CMK (cell line): ENCODE measurements at regions not wholly inside any gene's neighbourhood (a gene's known extent, or its start where the extent isn't known, plus 50 kb on each side); places are given as distances from the start of the nearest gene placed in this dataset.
"Not testable (repeated sequence)": the region's sequence is repeated elsewhere in the genome, so short reads cannot be mapped to it uniquely, and the experiment has no call there.

Experiments used
- DNase-seq: peaks from one replicate; pipeline ENCODE4 v3.0.0-alpha.2; 2010; ENCODE audit warnings: low read depth

GRCh38 chr2:101645886-101646285 is 51.6 kb upstream of the MAP4K4 start:
- DNase-seq, result not testable (repeated sequence)

DNA sequence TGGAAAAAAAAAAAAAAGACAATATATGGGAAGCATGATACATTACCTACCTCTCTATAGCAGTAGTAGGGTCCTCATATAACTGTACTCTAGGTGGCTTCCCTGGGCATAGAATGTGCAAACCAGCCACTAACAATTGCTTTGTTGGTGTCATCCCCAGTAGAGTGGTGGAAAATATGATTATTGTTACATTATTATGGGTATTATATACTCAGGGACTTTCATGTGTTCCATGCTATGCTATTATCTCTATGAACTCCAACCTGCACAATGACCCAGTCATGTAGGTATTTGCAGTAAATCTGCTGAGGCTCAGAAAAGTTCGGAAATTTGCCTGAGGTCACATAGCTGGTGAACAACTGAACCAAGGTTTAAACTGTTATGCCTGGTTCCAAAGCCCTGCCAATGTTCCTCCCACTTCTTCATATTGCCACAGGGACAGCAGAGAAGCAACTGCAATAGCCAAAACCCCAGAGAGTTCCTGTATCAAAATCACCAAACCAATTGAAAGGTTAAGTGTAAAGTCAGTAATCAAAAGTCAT is 52.6 kb upstream of the MAP4K4 start:
- no peak for DNase-seq

DNA sequence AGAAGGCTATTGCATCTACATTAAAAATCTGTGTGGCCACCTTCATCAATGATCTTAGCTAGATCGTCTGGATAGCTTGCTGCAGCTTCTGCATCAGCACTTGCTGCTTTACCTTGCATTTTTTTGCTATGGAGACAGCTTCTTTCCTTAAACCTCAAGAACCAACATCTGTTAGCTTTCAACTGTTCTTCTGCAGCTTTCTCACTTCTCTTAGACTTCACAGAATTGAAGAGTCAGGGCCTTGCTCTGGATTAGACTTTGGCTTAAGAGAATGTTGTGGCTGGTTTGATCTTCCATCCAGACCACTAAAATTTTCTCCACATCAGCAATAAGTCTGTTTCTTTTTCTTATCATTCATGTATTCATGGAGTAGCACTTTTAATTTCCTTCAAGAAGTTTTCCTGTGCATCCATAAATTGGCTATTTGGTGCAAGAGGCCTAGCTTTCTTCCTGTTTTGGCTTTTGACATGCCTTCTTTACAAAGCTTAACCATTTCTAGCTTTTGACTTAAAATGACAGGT is 54.4 kb upstream of the MAP4K4 start:
- no peak for DNase-seq

DNA sequence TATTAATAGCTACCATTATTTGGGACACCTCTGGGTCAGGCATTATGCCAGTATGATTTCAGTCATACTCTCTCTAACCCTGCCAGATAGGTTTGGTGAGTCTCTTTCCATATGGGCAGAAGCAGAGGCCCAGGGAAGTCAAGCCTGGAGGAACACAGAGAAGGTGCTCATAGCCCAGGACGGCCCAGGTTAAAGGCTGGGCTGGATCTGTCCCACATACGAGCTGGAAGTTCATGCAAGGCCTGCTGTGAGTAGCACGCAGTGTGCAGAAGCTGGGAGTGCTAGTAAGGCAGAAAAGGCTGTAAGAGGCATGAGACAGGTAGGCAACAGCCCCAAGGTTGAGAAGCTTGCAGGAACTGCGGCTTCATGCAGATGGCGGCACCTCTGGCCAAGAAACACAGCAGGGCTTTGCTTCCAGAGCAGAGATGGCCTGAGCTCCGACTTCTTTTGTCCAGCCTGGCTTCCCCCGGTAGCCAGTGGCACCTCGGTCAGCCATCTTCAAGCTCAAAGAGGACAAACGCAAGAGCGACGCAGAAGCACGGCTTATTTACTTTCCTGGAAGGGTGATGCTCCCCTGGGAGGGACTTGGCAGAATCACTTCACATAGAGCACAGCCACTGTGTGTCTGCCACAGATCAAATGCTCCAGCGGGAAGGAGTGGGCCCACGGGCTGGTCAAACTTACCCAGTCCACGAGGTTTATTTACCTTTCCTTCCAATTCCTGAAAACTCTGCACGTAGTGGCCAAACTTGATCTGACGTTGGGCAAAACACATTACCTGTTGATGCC is 58.5 kb upstream of the MAP4K4 start:
- no peak for DNase-seq

DNA sequence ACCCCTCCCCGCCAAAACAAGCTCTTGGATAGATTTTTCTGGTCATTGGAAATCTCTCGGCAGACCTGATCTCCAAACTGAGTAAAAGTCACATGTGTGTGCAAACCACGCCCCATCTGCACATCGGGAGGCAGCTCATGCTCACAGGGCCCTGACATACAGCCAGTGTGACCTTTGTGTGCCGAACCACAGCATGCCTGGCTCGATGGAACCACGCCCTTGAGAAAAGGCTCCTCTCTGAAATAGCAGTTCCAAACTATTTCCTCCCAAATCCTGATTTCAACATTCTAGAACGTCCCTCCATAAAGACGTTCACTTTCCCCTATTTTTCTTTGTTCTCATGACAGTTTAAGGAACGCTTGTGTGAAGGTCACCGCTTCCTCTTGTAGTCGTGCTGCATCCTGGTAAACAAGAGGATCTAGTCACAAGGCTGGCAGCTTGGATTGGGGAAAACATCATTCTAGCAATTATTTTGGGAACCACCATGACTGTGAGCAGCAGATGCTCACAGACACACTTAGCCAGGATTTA is 59.3 kb upstream of the MAP4K4 start:
- no peak for DNase-seq

DNA sequence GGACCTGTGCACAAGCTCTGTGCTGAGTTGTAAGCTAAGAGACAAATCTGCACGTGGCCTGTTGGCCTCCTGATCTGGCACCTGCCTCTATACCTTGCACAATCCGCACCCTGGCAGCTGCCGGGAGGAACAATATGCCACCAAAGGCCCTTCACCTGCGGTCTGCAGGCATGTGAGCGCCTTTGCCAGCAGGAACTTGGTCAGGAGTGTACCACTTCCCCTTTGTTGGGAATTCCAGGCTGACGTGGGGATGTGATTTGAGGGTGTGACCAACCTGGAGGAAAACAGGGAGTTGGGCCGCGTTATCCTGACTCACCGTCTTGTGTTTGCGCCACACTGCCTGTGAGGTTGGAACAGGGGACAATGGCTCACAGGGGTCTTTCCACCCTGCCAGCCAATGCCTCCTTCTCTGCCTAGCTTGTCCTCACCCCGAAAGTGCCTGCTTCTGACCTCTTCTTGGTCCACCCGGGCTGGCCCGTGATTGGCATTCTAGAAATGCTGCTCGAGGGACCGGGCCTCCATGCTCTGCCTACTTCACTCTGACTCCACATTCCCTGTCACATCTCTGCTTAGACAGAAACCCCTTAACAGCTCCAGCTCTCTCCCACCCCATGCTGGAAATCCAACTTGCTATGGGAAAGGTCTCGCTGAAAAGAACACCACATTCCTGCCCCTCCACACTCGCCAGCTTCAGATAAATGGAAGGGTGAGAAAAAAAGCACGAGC is 67.1 kb upstream of the MAP4K4 start:
- DNase-seq, result no peak

DNA sequence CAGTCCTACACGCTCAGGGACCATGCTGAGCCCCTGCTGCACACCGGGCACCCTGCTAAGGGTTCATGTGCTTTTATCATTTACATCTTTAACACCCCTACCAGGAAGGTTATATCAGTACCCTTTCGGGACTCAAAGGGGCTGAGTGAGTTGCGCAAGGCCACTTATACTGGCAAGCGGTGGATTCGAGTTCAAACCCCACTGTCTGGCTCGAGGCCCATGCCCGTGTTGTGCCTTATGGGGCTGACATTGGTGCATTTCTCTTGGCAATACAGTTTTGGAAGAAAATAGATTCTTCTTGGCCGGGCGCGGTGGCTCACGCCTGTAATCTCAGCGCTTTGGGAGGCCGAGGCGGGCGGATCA is 69.5 kb upstream of the MAP4K4 start:
- no peak for DNase-seq

DNA sequence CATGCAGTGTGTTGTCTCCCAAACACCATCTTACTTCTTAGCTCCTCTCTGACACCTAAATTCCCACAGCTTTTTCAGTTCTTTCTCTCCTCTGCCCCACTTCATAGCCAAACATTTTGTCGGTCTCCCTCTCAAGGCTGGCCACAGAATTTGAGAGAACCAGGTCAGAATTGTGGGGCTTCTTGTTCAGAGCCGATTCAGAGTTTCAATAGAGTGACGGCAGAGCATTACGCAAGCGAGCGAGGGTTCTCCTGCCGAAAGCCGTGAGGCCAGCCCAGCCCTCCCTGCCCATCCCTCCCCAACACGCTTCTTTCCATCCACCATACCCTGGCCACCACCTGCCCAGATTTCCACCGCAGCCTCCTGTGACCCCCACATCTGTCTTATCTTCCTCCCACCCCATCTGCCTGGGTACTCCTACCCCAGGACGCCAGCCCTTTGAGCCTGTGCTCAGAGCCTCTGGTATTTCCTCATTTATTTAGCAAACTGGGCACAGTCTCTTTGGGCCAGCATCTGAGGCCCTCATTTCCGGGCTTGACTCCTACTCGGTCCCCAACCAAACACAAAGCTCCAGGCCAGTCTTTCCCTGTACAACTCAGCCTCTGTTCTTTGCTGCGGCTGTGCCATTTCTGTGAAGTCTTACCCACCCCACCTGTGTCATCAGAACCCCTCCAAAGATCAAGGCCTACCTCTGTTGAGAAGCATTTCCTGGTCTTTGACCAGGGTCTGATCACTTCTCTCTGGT is 70.0 kb upstream of the MAP4K4 start:
- DNase-seq, result no peak

DNA sequence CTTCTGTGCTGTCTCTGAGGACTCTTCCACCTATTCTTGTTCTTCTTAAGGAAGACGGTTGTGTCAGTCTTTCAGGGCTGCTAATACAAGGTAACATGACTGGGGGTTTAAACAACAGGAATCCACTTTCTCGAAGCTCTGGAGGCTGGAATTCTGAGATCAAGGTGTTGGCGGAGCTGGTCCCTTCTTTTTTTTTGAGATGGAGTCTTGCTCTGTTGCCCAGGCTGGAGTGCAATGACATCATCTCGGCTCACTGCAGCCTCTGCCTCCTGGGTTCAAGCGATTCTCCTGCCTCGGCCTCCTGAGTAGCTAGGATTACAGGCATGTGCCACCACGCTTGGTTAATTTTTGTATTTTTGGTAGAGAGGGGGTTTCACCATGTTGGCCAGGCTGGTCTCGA is 71.7 kb upstream of the MAP4K4 start:
- not testable (repeated sequence) for DNase-seq

- no peak for DNase-seq
Observed at GRCh38 chr2:101625387-101625786, 72.1 kb upstream of the MAP4K4 start.

DNA sequence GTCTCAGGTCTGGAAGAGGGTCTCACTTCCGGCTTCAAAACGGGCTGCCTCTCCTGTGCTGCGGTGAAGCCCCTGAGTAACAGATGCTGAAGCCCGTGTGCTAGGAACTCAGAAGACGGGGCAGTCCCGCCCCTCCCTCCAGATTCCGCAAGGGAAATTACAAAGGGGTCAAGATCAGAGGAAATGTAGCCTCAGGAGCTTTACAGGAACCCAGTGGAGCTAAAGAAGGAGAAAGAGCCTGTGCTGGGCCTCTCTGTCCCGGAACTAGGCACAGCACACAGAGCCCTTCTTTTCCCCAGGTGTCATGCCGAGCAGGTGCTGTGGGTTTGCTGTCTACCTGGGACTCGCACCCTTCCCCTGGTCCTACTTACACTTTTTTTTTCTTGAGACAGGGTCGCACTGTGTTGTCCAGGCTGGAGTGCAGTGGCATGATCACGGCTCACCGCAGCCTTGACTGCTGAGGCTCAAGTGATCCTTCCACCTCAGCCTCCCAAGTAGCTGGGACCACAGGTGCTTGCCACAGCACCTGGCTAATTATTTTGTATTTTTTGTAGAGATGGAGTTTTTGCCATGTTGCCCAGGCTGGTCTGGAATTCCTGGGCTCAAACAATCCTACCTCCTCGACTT is 72.7 kb upstream of the MAP4K4 start:
- DNase-seq, result no peak

GRCh38 chr2:101623031-101623521 is 74.4 kb upstream of the MAP4K4 start:
- DNase-seq, result no peak

DNA sequence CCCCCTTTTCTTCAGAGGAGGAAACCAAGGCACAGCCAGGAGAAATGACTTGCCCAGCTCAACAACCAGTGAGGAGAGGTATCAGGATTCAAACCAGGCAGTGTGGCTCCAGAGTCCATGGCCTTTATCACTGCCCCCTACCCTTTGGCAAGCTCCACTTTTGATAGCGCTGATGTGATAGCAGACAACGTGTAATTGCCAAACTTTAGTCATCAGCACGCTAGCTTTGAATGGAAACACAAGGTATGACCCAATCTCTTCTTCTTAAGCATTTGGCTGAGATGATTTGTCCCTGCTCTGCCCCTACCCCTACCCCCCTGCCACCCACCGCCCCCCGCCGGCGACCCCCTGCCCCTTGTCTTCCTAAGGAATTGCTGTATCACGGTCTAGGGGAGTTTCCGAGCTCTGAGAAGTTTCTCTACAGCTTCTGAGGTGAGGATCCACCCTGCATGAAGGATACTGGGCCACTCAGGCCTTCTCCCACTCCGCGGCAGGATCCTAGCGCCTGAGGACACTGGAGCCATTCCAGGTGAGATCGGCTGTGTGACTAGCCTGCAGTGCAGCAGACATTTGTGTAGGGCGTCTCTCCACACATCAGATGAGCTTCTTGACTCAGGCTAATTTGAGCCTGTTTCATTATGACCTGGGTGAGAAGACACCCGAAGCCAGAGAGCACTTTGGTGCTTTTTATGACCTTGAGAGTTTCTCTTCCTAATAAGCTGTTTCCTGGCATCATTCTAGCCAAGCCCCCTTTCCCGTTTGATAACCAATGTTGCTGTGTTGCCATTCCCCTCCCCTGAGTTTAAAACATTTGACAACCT is 75.1 kb upstream of the MAP4K4 start:
- DNase-seq, result no peak

- DNase-seq, result peak; percentile 25
Observed at GRCh38 chr2:101619191-101619591, 78.3 kb upstream of the MAP4K4 start.

DNA sequence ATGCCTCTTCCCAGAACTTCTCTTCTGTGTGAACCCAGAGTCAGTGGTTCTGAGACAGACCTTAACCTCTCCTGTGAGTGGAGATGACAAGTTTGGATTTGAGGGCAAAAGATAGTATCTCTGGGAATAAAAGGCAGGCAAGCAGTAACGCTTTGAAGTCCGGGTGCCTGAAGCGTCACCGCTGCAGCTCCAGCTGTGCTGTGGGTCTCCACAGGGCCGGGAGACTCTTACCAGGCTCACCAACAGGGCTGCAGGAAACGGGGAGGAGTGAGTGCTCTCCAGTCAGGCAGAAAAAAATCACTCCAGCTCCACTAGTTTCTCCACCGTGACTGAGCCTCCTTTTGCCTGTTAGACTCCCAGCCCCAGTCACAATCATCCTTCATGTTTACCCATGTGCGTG is 79.7 kb upstream of the MAP4K4 start:
- DNase-seq, result no peak

GRCh38 chr2:101617188-101617587 is 80.3 kb upstream of the MAP4K4 start:
- no peak for DNase-seq

DNA sequence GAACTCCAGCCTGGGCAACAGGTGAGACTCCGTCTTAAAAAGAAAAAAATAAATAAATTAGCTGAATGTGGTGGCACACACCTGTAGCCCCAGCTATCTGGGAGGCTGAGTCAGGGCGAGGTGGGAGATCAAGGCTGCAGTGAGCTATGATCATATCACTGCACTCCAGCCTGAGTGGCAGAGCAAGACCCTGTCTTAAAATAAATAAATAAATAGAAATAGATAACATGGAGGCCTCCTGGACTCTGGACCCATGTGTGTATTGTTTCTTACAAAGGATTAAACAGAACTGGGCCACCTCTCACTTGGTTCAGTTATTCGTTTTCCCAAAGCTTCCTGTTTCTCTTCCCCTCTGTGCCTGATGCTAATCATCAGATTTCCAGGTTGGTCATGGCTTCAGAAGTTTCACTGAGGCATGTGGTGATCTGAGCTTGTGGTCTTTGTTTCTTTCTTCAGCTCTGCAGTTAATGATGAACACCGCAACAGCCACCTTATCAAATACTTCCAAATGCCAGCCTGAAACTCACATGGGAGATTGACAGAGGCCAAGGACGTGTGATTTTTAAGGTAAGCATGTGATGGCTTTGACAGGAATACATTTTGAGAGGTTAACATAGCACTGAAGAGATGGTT is 83.3 kb upstream of the MAP4K4 start:
- DNase-seq, result no peak

DNA sequence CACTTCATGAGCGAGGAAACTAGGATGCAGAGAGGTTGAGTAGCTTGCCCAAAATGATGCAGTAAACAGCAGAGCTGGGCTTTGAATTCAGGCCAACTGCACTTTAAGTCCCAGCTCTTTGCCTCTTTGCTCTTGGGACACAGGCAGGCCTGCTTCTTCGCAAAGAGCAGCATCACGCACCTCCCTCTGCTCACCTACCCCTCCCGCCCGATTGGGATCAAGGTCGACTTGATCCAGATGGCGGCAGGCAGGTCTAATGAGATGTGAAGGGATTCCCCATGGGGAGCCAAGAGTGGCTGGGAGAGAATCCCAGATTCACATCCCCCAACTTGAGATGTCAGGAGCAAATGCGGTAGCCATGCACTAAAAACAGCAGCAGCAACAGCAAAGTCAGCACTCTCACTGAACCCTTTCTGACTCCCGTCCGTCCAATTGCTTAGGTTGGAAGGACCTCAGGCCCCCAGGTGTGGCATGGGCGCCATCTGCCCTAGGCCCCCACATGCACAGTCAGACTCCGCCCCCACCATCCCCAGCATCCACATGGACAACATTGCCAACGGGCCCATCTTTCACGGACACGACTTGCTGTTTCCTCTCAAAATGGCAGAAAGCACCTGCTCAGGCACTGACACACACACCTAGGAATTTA is 84.3 kb upstream of the MAP4K4 start:
- no peak for DNase-seq

DNA sequence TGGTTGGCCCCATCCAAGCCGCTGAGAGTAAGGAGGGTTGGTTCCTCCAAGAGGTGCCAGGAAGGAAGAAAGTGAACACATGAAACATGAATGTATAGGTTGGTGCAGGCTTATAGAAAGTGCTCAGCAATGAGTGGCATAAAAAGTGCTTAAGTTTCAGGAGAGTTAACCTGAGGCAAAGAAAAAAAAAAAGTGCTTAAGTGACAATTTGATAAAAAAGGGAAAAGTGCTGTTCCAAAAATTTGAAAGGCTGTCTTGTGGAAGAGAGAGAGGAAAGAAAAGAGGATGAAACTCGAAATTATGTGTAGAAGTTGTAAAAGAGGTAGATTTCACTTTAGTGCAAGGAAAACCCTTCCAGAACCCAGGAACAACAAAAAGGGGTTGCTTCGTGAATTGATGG is 85.5 kb upstream of the MAP4K4 start:
- DNase-seq, result no peak
